GM18520 (cell line): ENCODE measurements at regions not wholly inside any gene's neighbourhood (a gene's known extent, or its start where the extent isn't known, plus 50 kb on each side); places are given as distances from the start of the nearest gene placed in this dataset.
"Not testable (repeated sequence)": the region's sequence is repeated elsewhere in the genome, so short reads cannot be mapped to it uniquely, and the experiment has no call there.

Experiments used
- ATAC-seq: cut with Tn5 transposase; IDR thresholded peaks from one replicate; pipeline ENCODE4 v1.9.1; 2021; ENCODE audit not compliant: unreplicated experiment

DNA sequence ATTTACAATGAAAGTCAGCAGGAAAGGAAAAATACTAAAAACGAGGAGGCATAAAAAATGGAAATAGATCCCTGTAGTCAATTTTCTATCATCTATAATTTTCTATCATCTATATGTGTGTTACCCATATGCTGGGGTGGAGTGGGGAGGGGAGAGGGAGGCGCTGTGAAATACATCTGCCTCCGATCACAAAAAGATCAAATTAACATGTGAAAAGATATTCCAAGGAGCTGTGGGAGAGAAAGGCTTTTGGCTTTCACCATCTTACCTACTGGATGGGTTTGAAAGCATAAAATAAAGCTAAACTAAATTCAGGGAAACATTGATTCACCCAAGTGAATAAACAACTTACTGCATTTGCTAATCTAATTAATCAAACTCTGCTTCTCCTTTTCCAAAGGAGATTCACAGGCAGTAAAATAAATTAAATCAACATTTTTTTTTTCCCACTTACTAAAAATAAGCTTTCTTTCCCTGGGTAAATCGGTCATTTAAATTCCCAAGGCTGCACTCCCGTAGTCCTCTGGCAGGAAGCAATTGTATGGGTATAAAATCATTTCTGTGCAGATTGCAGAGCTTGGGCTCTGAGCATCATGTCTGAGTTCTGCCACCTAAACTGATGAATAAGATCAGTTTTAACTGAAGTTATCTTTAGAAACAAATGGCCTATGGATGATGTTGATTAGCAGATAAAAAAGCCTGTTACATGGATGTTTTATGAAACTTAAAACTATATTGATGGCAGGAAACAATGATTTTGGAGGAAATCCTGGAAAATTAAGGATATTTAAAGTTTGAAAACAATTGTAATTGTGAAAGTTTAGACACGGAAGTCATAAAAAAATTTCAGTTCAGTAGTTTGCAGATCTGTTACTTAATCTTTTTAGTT is 147.9 kb downstream of the SOX4 start:
- ATAC-seq: no peak

DNA sequence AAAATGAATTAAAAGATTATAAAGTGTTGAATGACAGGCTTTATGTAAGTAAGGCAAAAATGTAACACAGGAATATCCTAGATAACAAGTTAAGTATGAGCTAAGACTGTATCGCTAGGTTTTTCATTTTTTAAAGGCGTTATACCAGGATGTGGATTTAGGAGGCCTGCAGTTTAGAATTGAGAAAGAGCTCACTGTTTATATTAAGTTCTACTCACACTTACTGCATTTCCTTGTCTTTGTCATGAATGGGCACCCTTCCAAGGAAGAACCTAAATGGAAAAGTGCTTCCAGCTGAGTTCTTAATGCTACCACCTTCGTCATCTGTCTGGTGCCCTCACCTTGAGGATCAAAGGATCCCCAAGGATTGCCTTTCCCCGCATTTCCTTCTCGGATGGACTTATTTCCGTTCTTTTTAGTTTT is 148.7 kb downstream of the SOX4 start:
- no peak for ATAC-seq

DNA sequence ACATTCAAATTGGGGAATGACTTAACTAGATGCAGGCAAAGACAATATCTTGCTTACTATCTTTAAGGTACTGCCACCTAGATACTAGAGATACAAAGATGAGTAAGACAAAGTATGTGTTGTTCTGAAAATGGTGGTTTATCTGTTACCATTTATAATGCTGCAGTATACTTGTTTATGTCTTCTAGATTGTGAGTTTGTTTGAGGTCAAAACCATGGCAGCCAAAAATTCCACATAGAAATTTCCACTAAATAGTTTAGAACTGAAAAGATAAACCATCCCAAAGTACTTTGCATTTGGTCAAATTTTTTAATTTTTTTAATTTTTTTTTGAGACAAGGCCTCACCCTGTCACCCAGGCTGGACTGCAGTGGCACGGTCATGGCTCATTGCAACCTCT is 150.8 kb downstream of the SOX4 start:
- ATAC-seq: no peak

DNA sequence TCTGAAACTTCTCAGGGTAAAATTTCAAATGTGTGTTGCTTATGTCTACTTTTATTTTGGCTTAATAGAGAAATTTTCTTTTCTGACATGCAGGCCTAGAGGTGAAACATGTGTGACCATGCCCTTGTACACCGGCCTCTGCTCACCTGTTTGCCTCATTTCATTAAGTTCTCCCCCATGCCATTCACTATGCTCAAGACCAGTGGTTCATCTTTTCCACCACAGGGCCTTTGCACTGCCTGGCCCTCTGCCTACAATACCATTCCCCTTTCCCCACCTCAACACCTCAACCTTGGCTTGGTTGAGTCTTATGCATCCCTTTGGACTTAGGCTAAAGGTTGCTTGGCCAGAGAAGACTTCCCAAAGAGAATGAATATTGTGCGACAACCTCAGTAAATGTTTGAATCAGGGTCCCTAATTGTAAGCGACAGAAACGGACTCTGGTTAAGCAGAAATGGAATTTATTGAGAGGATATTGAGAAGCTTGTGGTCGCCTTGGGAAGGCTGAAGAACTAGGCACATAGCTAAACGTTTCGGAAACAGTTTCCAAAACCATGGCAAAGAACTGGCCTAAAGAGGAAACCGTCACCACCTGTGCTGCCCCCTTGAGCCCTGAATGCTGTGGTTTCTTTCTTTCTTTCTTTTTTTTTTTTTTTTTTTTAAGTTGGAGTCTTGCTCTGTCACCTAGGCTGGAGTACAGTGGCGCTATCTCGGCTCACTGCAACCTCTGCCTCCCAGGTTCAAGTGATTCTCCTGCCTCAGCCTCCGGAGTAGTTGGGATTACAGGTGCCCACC is 152.2 kb downstream of the SOX4 start:
- ATAC-seq: no peak

DNA sequence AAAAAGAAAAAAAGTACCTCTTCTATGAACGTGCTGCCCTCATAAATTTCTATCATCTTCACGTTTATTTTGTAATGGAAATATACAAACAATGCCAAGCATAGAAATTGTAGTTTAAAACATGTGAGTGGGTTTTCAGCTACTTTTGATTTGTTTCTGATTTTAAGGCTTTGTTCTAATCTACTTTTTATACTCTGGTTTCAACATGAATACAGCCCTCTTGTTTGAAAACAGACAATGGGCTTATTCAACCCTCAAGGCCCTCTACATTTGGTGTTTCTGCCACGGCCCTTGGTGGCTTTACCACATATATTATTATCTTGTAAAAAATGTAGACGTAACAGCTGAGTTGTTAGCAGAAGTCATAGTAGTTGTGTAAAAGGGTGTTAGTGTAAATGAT is 153.9 kb downstream of the SOX4 start:
- no peak for ATAC-seq

DNA sequence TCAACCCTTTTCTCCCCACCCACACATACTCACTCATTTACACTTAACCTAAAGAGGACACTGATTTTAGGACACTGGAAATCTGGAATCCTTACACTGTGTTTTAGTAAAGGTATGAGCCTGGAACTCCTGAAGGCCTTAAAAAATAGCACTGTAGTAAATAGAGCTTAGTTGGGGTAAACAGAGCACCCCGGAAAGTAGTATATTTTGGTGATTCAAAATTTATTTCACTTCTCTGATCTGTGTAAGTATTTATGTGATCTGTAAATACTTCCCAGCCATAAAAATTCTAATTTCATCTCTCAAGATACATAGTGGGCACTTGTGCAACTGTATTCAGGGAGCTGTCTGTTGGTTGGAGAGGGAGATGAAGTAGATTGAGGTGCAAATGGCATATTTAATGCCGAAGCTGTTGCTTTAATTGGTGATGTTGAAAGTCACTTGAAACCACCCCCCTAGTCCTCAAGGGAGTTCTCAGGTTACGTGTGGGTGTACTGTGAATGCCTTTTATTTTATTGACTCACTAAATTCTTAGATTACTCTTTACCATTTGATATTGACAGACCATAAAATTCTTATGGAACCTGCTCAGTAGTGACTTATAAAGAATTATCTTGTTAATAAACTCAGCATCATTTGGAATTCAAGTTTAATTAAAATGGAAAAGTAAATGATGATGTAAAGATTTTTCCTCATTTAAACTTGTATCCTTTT is 154.9 kb downstream of the SOX4 start:
- no peak for ATAC-seq

DNA sequence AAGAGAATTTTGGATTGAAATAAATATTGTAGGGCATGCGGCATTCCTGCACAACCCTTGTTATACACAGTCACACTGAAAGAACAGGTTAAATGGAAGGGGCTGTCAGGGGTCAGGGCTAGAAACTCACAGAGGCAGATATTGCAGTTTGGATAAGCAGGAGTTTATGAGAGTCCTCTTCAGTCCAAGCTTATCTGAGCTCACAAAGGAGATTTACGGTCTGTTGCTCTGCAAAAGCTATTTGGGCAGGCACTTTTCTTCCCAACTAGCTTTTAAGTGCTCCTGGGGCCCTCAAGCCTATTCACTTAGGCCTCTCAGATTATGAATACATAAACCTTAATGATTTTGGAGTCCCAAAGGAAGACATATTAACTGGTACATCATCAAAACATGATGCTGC is 156.2 kb downstream of the SOX4 start:
- ATAC-seq: no peak

DNA sequence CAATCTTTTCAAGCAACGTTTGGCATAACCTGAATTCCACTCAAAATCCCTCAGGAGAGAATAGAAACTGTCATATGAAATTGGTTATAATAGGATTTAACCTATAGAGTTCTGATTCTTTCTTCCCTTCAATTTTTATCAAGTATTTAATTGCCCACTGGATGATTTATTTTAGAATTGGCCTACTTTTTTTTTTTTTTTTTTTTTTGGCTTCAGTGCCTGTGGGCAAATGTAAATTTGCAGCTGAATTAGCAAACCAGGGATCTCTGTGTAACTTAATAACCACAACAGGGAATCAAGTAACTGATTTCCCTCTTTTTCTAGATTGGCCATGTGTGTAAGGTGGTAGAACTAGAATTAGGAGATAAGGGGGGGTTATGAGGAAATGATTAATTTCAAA is 157.0 kb downstream of the SOX4 start:
- ATAC-seq: no peak

DNA sequence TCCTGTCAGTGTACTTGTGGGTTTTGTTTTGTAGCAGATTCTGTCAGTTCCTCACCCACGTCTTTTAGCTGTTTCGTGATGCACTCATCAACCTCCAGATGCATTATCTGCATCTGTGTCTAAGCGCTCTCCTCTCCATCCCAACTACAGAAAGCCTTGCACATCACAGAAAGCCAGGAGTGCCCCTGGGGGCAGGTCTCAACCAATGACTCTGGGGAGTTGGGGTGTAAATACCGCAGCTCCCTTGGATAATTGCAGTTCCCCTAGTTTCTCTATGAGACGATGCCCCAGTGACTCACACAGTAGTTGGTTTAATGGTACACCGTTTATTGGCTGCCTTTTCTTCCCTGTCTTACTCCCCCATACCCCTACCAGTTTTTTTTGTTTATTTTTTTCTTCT is 158.1 kb downstream of the SOX4 start:
- no peak for ATAC-seq

DNA sequence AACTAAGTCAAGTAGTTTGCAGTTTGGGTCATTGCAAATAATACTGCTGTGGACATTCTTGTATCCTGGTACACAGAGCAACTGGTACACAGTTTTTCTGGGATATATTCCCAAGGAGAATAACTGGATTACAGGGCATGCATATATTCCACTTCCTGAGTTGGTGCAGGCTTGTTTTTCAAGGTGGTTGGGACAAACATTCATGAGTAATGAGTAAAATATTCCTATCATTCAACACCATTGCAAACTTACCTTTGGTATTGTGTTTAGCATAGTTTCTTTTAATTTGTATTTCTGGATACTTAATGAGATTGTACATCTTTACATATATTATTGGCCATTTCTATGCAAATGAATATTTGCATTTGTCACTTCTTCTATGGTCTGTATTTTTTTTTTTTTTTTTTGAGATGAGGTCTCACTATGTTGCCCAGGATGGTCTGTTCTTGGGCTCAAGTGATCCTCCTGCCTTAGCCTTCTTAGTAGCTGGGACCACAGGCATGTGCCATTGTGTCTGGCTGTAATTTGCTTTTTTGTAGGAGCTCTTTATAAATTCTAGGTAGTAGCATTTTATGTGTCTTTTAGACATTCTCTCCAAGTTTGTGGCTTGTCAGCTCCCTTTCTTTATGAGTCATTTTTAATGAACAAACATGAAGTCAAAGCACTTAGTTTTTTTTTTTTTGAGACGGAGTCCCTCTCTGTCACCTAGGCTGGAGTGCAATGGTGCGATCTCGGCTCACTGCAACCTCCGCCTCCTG is 158.7 kb downstream of the SOX4 start:
- ATAC-seq: no peak

DNA sequence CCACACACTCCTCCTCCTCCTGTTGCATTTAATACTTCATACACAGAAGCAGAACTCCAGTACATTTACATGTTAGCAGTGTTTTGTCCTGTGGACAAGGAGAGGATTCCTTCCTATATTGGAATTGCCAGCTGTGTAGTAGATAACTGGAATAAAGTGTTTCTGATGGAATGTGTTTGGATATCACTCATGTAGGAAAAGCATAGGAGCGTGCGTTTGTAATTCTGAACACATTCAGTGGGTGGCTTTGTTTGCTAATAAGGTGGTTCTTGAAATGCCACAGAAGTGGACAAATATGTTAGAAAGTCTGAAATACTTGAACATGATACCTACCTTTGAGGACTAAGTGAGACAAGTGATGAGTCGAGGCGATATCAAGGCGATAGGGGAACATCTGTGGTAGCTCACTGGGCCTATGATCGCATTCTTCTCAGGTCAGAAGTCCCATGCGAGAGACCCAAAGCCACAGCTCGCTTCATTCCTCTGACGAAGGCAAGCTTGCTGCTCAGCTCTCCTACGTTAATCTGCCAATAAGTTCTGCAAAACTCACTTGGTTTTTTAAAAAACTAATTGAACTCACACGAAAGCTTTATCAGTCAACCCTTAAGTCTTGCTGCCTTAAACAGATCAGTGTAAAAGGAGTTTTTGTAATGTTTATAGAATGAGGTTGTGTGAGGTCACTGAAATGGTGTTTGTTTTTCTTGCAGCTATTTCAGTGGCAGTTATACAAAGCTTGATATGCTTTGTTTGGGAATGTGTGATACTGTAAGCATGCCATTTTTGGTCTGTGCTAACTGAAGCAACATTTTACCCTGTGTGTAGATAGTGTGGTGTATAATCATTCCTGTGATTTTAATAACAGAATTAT is 159.9 kb downstream of the SOX4 start:
- no peak for ATAC-seq

DNA sequence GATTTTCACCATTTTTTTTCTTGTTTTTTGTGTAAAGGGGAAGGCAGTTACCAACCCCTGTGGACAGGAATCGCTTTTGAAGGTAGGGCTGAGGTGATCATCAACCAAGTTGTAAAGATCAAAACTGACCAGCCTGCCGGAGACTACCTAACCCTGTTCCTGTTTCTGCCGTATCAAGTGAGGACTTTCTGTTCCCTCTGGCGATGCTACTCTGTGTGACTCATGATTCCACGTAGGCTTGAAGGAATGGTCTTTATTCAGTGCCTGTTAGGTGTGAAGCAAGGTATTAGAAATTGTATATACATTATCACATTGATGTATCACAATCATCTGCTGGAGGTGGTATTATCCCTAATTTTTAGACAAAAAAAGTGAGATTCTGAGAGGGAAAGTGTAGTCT is 161.3 kb downstream of the SOX4 start:
- no peak for ATAC-seq

DNA sequence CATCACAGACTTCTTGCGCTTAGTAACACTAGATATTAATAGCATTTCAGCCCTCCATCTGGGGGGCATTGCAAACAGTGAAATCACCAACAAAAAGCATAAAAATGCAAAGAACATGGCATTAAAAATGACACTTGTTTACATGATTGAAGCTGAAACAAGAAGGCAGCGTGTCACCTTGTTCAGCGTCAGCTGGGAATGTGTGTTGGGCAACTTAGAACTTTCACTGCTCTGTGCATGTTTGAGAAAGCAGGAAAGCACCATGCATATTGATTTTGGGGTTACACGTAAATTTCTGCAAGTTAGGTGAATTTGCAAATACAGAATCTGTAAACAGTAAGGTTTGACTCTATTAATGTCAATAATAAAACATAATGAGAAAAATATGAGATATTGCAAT is 162.9 kb downstream of the SOX4 start:
- no peak for ATAC-seq

DNA sequence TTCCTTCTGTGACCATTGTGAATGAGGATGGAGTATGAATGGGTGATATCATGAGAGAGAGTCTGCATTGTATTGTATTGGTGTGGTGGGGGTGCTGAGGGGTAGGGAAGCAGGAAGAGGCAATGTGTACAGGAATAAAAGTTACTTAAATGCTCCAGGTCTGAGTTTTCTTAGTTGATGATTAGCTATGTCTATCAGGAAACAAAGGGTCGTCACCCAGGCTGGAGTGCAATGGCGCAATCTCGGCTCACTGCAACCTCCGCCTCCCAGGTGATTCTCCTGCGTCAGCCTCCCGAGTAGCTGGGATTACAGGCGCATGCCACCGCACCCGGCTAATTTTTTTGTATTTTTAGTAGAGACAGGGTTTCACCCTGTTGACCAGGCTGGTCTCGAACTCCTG is 163.8 kb downstream of the SOX4 start:
- ATAC-seq: not testable (repeated sequence)

DNA sequence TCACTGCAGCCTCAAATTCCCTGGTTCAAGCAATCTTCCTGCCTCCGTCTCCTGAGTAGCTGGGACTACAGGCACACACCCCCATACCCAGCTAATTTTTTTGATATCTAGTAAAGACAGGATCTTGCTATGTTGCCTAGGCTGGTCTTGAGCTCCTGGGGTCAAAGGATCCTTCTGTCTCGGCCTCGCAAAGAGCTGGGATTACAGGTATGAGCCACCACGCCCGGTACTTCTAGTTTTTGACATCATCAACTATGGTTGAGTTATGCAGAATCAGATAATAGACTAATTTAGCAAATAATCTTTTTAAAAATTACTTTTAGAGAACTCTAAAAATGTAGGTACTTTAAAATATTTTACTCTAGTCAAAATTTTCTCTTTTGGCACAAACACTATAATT is 166.2 kb downstream of the SOX4 start:
- no peak for ATAC-seq

DNA sequence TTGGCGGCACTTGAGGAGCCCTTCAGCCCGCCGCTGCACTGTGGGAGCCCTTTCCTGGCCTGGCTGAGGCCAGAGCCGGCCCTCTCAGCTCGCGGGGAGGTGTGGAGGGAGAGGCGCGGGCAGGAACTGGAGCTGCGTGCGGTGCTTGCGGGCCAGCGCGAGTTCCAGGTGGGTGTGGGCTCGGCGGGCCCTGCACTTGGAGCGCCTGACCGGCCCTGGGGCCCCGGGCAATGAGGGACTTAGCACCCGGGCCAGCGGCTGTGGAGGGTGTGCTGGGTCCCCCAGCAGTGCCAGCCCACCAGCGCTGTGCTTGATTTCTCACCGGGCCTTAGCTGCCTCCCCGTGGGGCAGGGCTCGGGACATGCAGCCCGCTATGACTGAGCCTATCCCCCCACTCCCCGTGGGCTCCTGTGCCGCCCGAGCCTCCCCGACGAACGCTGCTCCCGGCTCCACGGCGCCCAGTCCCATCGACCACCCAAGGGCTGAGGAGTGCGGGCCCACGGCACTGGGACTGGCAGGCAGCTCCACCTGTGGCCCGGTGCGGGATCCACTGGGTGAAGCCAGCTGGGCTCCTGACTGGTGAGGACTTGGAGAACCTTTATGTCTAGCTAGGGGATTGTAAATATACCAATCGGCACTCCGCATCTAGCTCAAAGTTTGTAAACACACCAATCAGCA is 167.6 kb downstream of the SOX4 start:
- ATAC-seq: not testable (repeated sequence)

DNA sequence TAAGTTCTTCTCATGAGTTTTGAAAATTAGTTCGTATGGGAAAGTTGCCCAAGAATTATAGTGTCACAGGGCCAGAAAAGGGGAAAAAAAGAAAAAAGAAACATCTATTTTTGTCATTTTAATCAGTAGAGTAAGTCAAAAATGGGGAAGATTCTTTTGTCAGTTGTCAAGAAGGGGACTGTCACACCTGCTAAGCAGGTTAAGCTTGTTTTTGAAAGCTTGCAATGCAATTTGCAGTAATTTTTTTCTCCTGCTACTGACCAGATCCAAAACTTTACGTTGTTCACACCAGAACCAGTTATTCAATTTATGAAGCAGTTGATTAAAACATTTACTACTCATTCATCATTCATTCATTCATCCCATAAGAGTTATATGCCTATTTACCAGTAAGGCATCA is 171.4 kb downstream of the SOX4 start:
- ATAC-seq: no peak

DNA sequence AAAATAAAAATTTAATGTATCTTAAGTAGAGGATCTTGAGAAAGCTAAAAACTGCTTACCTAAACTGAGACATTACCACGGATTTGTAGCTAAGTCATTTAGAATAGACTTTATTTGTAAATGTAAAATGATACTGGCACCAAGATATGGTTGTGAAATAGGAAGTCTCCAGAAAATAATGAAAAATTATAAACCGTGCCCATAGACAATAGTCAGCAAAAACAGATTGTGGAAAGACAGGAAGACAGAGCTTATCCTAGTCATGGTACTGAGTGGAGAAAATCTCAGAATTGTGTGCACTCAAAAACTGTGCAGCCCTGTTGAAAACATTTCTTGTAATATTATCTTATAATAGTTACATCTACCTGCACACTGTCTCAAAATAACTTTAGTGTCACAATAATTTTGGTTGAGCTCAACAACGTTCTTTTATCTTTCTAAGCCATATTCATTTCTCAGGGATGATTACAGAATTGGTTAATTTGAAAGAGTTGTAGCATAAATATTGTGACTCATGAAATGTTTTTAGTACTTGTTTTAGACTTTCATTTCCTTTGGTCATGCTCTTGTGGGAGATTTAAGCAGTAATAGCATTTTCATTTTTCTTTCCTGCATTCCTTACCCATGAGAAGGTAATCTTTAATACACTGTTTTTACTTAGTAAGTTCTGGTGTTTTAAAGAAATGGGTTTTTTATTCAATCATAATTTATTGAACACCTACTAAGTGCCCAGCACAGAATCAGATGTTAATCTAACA is 174.5 kb downstream of the SOX4 start:
- no peak for ATAC-seq

DNA sequence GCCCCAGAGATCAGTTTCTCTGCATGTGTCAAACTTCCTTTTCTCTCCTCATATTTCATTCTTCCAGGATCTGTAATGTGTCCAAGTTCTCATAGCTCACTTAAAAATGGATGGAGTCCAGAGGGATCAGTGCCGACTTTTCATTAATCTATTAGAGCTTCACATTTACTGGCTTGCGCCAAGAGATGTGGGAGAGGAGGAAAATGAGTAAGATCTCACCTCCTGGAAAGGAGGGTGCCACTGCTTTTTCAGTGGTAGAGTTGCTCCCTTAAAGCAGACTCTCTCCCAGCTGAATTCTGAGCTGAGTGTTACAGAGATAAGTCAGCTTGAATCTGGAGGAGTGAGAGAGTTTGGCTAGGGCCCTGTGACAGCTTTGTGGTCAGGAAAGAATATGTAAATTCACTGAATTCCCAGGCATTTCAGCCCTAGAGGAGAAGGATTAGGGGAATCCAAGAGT is 175.9 kb downstream of the SOX4 start:
- no peak for ATAC-seq
